Keratinocyte (primary cell): ENCODE measurements at regions not wholly inside any gene's neighbourhood (a gene's known extent, or its start where the extent isn't known, plus 50 kb on each side); places are given as distances from the start of the nearest gene placed in this dataset.

Experiments used
- DNase-seq: peaks from one replicate; pipeline ENCODE4 v3.0.0-alpha.2; 2011; ENCODE audit warnings: low read depth, missing footprints, low spot score
- FAIRE-seq: peaks from 2 replicates; lab custom pipeline; 2011; peaks lifted over from hg19 to GRCh38; lab: Jason Lieb, UNC
- H2AFZ ChIP-seq: 2 replicates; pipeline ENCODE4 v1.6.0; 2012; ENCODE audit warnings: low read length, control low read depth, inconsistent platforms; ENCODE audit not compliant: control insufficient read depth
- H3K27ac ChIP-seq: 2 replicates; pipeline ENCODE4 v1.5.1; 2011; ENCODE audit warnings: low read length; ENCODE audit not compliant: control insufficient read depth, insufficient read depth
- H3K27me3 ChIP-seq: 3 replicates; pipeline ENCODE4 v1.6.0; 2011; ENCODE audit warnings: low read length; ENCODE audit not compliant: control insufficient read depth, insufficient read depth; ENCODE audit errors: extremely low read depth
- H3K36me3 ChIP-seq, 2 experiments: 2 replicates in 1 of 2; 3 replicates in 1 of 2; pipeline ENCODE4 v1.5.1; 2011; ENCODE audit warnings: low read length in 2 of 2, mild to moderate bottlenecking in 1 of 2; ENCODE audit not compliant: control insufficient read depth in 2 of 2, insufficient read depth in 2 of 2; ENCODE audit errors: extremely low read depth in 1 of 2
- H3K4me1 ChIP-seq: 3 replicates; pipeline ENCODE4 v1.5.1; 2011; ENCODE audit warnings: low read length; ENCODE audit not compliant: control insufficient read depth, insufficient read depth; ENCODE audit errors: extremely low read depth
- H3K4me2 ChIP-seq: 3 replicates; pipeline ENCODE4 v1.6.0; 2011; ENCODE audit warnings: low read depth, low read length; ENCODE audit not compliant: control insufficient read depth, insufficient read depth; ENCODE audit errors: extremely low read depth
- H3K4me3 ChIP-seq, 3 experiments: fragments of 200-600 bp in 1 of 3; sonication (generic) in 1 of 3; 2 replicates in 2 of 3; 3 replicates in 1 of 3; pipeline ENCODE4 v1.5.1; 2011 to 2016; ENCODE audit warnings: low read length in 3 of 3, mild to moderate bottlenecking in 3 of 3, control low read depth in 2 of 3, inconsistent platforms in 1 of 3, low read depth in 1 of 3, mixed read lengths in 1 of 3, mixed run types in 1 of 3, moderate library complexity in 1 of 3; ENCODE audit not compliant: control insufficient read depth in 2 of 3, insufficient read depth in 2 of 3; ENCODE audit errors: extremely low read depth in 1 of 3
- H3K79me2 ChIP-seq: 2 replicates; pipeline ENCODE4 v1.6.0; 2012; ENCODE audit warnings: low read length; ENCODE audit not compliant: control insufficient read depth, insufficient read depth
- H3K9ac ChIP-seq: 3 replicates; pipeline ENCODE4 v1.6.0; 2011; ENCODE audit warnings: low read length; ENCODE audit not compliant: control insufficient read depth, insufficient read depth; ENCODE audit errors: extremely low read depth
- H3K9me1 ChIP-seq: 3 replicates; pipeline ENCODE4 v1.6.0; 2011; ENCODE audit warnings: low read length; ENCODE audit not compliant: control insufficient read depth, insufficient read depth; ENCODE audit errors: extremely low read depth
- H3K9me3 ChIP-seq: 2 replicates; pipeline ENCODE4 v1.5.1; 2012; ENCODE audit warnings: low read depth, low read length; ENCODE audit not compliant: control insufficient read depth
- H4K20me1 ChIP-seq: 3 replicates; pipeline ENCODE4 v1.6.0; 2011; ENCODE audit warnings: low read length; ENCODE audit not compliant: control insufficient read depth, insufficient read depth; ENCODE audit errors: extremely low read depth
- CTCF ChIP-seq, 3 experiments: IDR thresholded peaks in 1 of 3; conservative IDR thresholded peaks in 1 of 3; optimal IDR thresholded peaks in 1 of 3; 2 replicates in 2 of 3; 3 replicates in 1 of 3; pipeline versions ENCODE3 to v1.5.1; 2011; ENCODE audit warnings: low read length in 3 of 3, mild to moderate bottlenecking in 3 of 3, moderate library complexity in 2 of 3, control low read depth in 1 of 3, inconsistent platforms in 1 of 3; ENCODE audit not compliant: insufficient read depth in 2 of 3; ENCODE audit errors: extremely low read depth in 1 of 3
- EZH2 ChIP-seq: IDR thresholded peaks from one replicate; pipeline ENCODE4 v1.6.1; 2012; ENCODE audit warnings: inconsistent platforms, mild to moderate bottlenecking, low read length, moderate library complexity
- dilution Hi-C: fragments of 300-500 bp; cut with MboI; formaldehyde crosslinking; loops from one replicate; pipeline ENCODE4 v1.7.0; 2020; ENCODE audit warnings: low sequenced_read_pairs; ENCODE audit not compliant: extremely low pct_ligation_motif_present

DNA sequence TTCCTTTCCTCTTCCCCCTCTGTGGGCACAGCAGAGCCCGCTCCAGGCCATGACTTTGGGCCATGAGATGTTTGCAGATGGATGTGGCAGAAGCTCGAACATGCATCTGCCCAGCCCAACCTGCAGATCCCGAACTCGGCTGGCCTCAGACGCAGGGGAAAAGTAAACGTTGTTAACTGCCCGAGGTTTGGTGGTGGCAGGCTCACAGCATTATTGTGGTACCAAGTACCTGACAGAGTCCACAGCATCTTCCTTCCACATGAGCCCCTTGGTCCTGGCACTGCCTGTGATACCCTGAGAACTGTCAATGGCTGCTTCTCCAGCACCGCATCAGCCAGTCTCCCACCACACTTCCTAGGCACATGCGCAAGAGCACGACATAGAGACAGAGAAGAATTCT, 424.3 kb downstream of the OCA2 start:
- Histone ChIP-seq H3K27ac (no peak overlapping the region), H3K79me2 (no peaks in the 10 kb centered on the region), H2AFZ (no peak overlapping the region), H3K4me1 (no peaks in the 10 kb centered on the region), H3K4me2 (no peak overlapping the region), H4K20me1 (no peaks in the 10 kb centered on the region), H3K4me3 (no peak overlapping the region), H3K9me3 (peaks cover 4% of the 10 kb centered on the region), H3K9ac (no peak overlapping the region), H3K36me3 (no peaks in the 10 kb centered on the region), H3K9me1 (no peaks in the 10 kb centered on the region), H3K27me3 (no peaks in the 10 kb centered on the region)
- no peak for DNase-seq
- dilution Hi-C loops = no loop called here
- FAIRE-seq = no peak
- TF ChIP-seq EZH2 = no peak
- no peak for TF ChIP-seq CTCF (optimal IDR thresholded peaks at IDR 0.05 in 1 of 3, IDR thresholded peaks at IDR 0.05 in 1 of 3, conservative IDR thresholded peaks at IDR 0.05 in 1 of 3; ENCODE audit: extremely low read depth in 1 of 3, insufficient read depth in 2 of 3, low read length in 3 of 3)

DNA sequence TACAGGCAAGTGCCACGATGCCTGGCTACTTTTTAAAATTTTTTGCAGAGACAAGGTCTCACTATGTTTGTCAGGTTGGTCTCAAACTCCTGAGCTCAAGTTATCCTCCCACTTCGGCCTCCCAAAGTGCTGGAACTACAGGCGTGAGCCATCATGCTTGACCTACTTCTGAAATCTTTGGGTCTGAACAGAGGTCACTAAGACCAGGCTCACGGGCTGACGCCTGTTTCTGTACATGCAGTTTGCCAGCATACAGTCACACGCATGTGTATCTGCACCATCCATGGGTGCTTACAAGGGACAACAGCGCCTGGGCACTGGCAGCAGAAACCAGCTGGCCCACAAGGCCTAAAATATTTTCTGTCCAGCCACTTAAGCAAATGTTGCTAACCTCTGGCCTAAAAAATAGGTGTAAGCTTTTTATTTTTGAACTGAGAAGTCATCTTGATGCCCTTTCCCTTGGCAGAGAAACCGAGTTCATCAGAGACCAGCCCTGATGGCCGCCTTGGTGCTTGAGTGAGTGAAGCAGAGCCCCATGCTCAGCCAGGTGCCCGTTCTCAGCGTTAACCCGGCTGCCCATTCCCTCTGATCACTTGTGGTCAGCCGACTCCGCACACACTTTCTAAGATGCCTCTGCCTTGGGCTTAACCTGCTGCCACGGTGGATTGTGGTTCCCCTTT, 425.2 kb downstream of the OCA2 start:
- Histone ChIP-seq H3K9ac (no peak overlapping the region), H3K36me3 (no peaks in the 10 kb centered on the region), H3K4me1 (no peaks in the 10 kb centered on the region), H3K9me1 (no peaks in the 10 kb centered on the region), H3K27me3 (no peaks in the 10 kb centered on the region), H2AFZ (no peak overlapping the region), H3K79me2 (no peaks in the 10 kb centered on the region), H3K27ac (no peak overlapping the region), H3K4me3 (no peak overlapping the region), H4K20me1 (no peaks in the 10 kb centered on the region), H3K4me2 (no peak overlapping the region), H3K9me3 (peaks cover 4% of the 10 kb centered on the region)
- TF ChIP-seq CTCF (optimal IDR thresholded peaks at IDR 0.05 in 1 of 3, IDR thresholded peaks at IDR 0.05 in 1 of 3, conservative IDR thresholded peaks at IDR 0.05 in 1 of 3; ENCODE audit: extremely low read depth in 1 of 3, insufficient read depth in 2 of 3, low read length in 3 of 3) (no peak), EZH2 (no peak)
- DNase-seq = no peak
- no peak for FAIRE-seq
- dilution Hi-C loops = no loop called here
